IMR-90 (cell line): ENCODE measurements at regions not wholly inside any gene's neighbourhood (a gene's known extent, or its start where the extent isn't known, plus 50 kb on each side); places are given as distances from the start of the nearest gene placed in this dataset.

Experiments
- ATAC-seq: fragments of 200-7000 bp; cut with Tn5 transposase; 2 replicates; pipeline ENCODE4 v1.9.1; 2020; ENCODE audit warnings: low read depth, mild to moderate bottlenecking, moderate library complexity
- BruUV-seq: library from RNA; stranded (reverse); fragments of 400-500 nt; replicated peaks from 2 replicates; lab custom pipeline; 2021; lab: Mats Ljungman, UMichigan
- CTCF ChIA-PET: fragments of 300-600 bp; formaldehyde crosslinking; extraction: SDS; loops from one replicate; lab custom pipeline; 2021; ENCODE audit warnings: antibody characterized with exemption; lab: Yijun Ruan, JAX
- POLR2A ChIA-PET: fragments of 300-600 bp; sonication (Branson Sonifier 250); formaldehyde crosslinking; loops from one replicate; lab custom pipeline; 2022; ENCODE audit warnings: antibody characterized with exemption; ENCODE audit not compliant: unreplicated experiment; lab: Charles Lee
- DNase-seq: peaks from one replicate; pipeline ENCODE4 v3.0.0; 2013
- H2AFZ ChIP-seq: replicated peaks from 2 replicates; pipeline ENCODE3; 2013; ENCODE audit warnings: low read length, mild to moderate bottlenecking; ENCODE audit not compliant: poor library complexity
- H2AK5ac ChIP-seq: 2 replicates; pipeline ENCODE4 v1.6.1; 2013; ENCODE audit warnings: low read depth, low read length, inconsistent platforms
- H2AK9ac ChIP-seq: replicated peaks from 2 replicates; pipeline ENCODE3; 2013; ENCODE audit warnings: mild to moderate bottlenecking, low read depth, low read length, moderate library complexity; ENCODE audit not compliant: poor library complexity
- H2BK120ac ChIP-seq: 2 replicates; pipeline ENCODE4 v1.6.1; 2013; ENCODE audit warnings: low read depth, low read length, inconsistent platforms
- H2BK15ac ChIP-seq: 3 replicates; pipeline ENCODE4 v1.6.1; 2013; ENCODE audit warnings: low read depth, low read length, inconsistent platforms
- H2BK20ac ChIP-seq: 2 replicates; pipeline ENCODE4 v1.6.1; 2013; ENCODE audit warnings: low read depth, mild to moderate bottlenecking, inconsistent platforms, low read length, moderate library complexity
- H2BK5ac ChIP-seq: 2 replicates; pipeline ENCODE4 v1.6.1; 2013; ENCODE audit warnings: mild to moderate bottlenecking, low read depth, low read length, inconsistent platforms; ENCODE audit not compliant: poor library complexity, severe bottlenecking
- H3K14ac ChIP-seq: replicated peaks from 2 replicates; pipeline ENCODE4 v1.6.1; 2013; ENCODE audit warnings: low read depth, low read length, inconsistent platforms
- H3K18ac ChIP-seq: 2 replicates; pipeline ENCODE4 v1.6.1; 2013; ENCODE audit warnings: low read depth, low read length, control low read depth
- H3K23ac ChIP-seq: 2 replicates; pipeline ENCODE4 v1.6.1; 2013; ENCODE audit warnings: low read depth, low read length, inconsistent platforms
- H3K27ac ChIP-seq: 2 replicates; pipeline ENCODE4 v1.5.1; 2013; ENCODE audit warnings: mild to moderate bottlenecking, control low read depth, low read length; ENCODE audit not compliant: insufficient read depth
- H3K27me3 ChIP-seq: 2 replicates; pipeline ENCODE4 v1.6.1; 2013; ENCODE audit warnings: low read length; ENCODE audit not compliant: control insufficient read depth, insufficient read depth
- H3K36me3 ChIP-seq: 2 replicates; pipeline ENCODE4 v1.6.1; 2013; ENCODE audit warnings: low read length, mixed read lengths; ENCODE audit not compliant: control insufficient read depth, insufficient read depth
- H3K4ac ChIP-seq: 2 replicates; pipeline ENCODE4 v1.6.1; 2013; ENCODE audit warnings: low read depth, low read length, inconsistent platforms
- H3K4me1 ChIP-seq: 2 replicates; pipeline ENCODE4 v1.6.1; 2013; ENCODE audit warnings: low read length, mixed read lengths; ENCODE audit not compliant: control insufficient read depth, insufficient read depth
- H3K4me2 ChIP-seq: 2 replicates; pipeline ENCODE4 v1.6.1; 2013; ENCODE audit warnings: low read depth, mild to moderate bottlenecking, control low read depth, low read length, moderate library complexity
- H3K4me3 ChIP-seq: 2 replicates; pipeline ENCODE4 v1.5.1; 2013; ENCODE audit warnings: low read depth, mild to moderate bottlenecking, control low read depth, low read length, moderate library complexity; ENCODE audit not compliant: insufficient read depth
- H3K56ac ChIP-seq: 2 replicates; pipeline ENCODE4 v1.6.1; 2013; ENCODE audit warnings: low read length, inconsistent platforms; ENCODE audit not compliant: insufficient read depth; ENCODE audit errors: extremely low read depth
- H3K79me1 ChIP-seq, 2 experiments: 2 replicates each; pipeline ENCODE4 v1.6.1; 2013; ENCODE audit warnings: low read length in 2 of 2, inconsistent platforms in 1 of 2, low read depth in 1 of 2
- H3K9ac ChIP-seq: 2 replicates; pipeline ENCODE4 v1.6.1; 2013; ENCODE audit warnings: low read depth, low read length, control low read depth
- H3K9me1 ChIP-seq: 2 replicates; pipeline ENCODE4 v1.6.1; 2013; ENCODE audit warnings: low read length, inconsistent platforms; ENCODE audit not compliant: insufficient read depth
- H3K9me3 ChIP-seq: 2 replicates; pipeline ENCODE4 v1.6.1; 2013; ENCODE audit warnings: low read length; ENCODE audit not compliant: control insufficient read depth, insufficient read depth
- H4K20me1 ChIP-seq: 2 replicates; pipeline ENCODE4 v1.6.1; 2013; ENCODE audit warnings: low read length, inconsistent platforms; ENCODE audit not compliant: insufficient read depth
- H4K5ac ChIP-seq: 2 replicates; pipeline ENCODE4 v1.6.1; 2013; ENCODE audit warnings: mild to moderate bottlenecking, low read depth, low read length, control low read depth
- H4K8ac ChIP-seq, 2 experiments: 2 replicates each; pipeline ENCODE4 v1.6.1; 2013; ENCODE audit warnings: low read depth in 2 of 2, low read length in 2 of 2, control low read depth in 1 of 2, inconsistent platforms in 1 of 2
- H4K91ac ChIP-seq: 2 replicates; pipeline ENCODE4 v1.6.1; 2013; ENCODE audit warnings: low read depth, low read length, inconsistent platforms; ENCODE audit not compliant: insufficient read depth
- FOS ChIP-seq: fragments of 150-350 bp; IDR thresholded peaks from 2 replicates; pipeline ENCODE4 v1.6.1; 2016; ENCODE audit warnings: low read depth, low read length
- MAFK ChIP-seq: IDR thresholded peaks from 2 replicates; pipeline ENCODE4 v1.6.1; 2012; ENCODE audit warnings: low read depth, low read length, improper control_type of control experiment
- MXI1 ChIP-seq: IDR thresholded peaks from 2 replicates; pipeline ENCODE4 v1.6.1; 2012; ENCODE audit warnings: low read depth, mild to moderate bottlenecking, low read length, moderate library complexity, borderline replicate concordance
- SMC3 ChIP-seq: fragments of 150-350 bp; IDR thresholded peaks from 2 replicates; pipeline ENCODE4 v1.6.1; 2016; ENCODE audit warnings: low read depth, mild to moderate bottlenecking, antibody characterized with exemption, low read length, moderate library complexity
- dilution Hi-C: fragments of 300-500 bp; cut with HindIII; formaldehyde crosslinking; loops from one replicate; pipeline ENCODE4 v1.14.3; 2018; ENCODE audit warnings: low sequenced_read_pairs; ENCODE audit not compliant: unreplicated experiment
- in situ Hi-C: fragments of 300-500 bp; cut with MboI; formaldehyde crosslinking; loops from 3 replicates; pipeline ENCODE4 v1.14.3; 2019; ENCODE audit warnings: low sequenced_read_pairs, inconsistent platforms, mixed read lengths
- intact Hi-C: fragments of 100-400 bp; cut with micrococcal nuclease; formaldehyde crosslinking; loops from 2 replicates; pipeline ENCODE4 v1.10.0; 2022
- TF ChIP-seq, protein P1 (sequence below): fragments of 150-350 bp; IDR thresholded peaks from 2 replicates; pipeline ENCODE4 v1.6.1; 2017; ENCODE audit warnings: mild to moderate bottlenecking, antibody characterized with exemption, low read length, low read depth
- TF ChIP-seq, protein P2 (sequence below): fragments of 150-350 bp; IDR thresholded peaks from 2 replicates; pipeline ENCODE4 v1.6.1; 2016; ENCODE audit warnings: low read depth, mild to moderate bottlenecking, low read length, moderate library complexity, borderline replicate concordance

DNA sequence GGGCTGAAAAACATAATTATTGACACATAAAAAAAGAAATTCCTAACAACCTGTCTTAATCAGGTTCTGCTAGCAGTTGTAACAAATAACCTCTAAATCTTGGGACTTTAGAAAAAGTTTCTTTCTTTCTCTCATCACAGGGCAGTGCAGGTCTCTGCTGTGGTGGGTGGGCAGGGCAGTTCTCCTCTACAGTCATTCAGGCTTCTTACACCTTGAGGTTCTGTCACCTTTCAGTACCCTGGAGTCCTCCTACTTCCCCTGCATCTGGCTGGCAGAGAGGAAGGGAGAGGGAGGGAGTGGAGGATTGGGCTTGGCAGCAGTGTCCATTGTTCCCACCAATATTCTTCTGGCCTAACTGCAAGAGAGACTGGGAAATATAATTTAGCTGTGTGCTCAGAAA lies 112.2 kb upstream of the ANKRD55 start:
- Histone ChIP-seq H3K23ac (peak overlapping the region; percentile 54; the same call in 1 of the 2 replicates), H3K9me3 (no peaks in the 10 kb centered on the region), H3K27ac (peak overlapping the region; percentile 18; the same call in 1 of the 2 replicates), H3K14ac (peak overlapping the region; percentile 79), H3K4me1 (peaks cover 19% of the 10 kb centered on the region), H2AK9ac (no peak overlapping the region), H2BK5ac (no peak overlapping the region), H2AFZ (peak overlapping the region; percentile 56), H4K91ac (peak overlapping the region; percentile 82), H3K36me3 (no peaks in the 10 kb centered on the region), H4K8ac (peak overlapping the region; percentile 46 to 64; a peak in 2 of 4 replicates), H2AK5ac (peak overlapping the region; percentile 94), H3K27me3 (no peaks in the 10 kb centered on the region), H3K9me1 (peaks cover 12% of the 10 kb centered on the region), H3K79me1 (no peaks in the 10 kb centered on the region), H2BK20ac (peak overlapping the region; percentile 93), H2BK15ac (peak overlapping the region; percentile 94; the same call in 2 of the 3 replicates), H3K56ac (no peak overlapping the region; the same call in 1 of the 2 replicates), H3K4ac (peak overlapping the region; percentile 81), H3K4me3 (no peak overlapping the region), H4K5ac (peak overlapping the region; percentile 85), H2BK120ac (peak overlapping the region; percentile 88), H3K18ac (peak overlapping the region; percentile 94), H3K4me2 (no peak overlapping the region), H4K20me1 (no peaks in the 10 kb centered on the region), H3K9ac (no peak overlapping the region)
- CTCF ChIA-PET = no interaction called here
- ATAC-seq = no peak
- DNase-seq = no peak
- intact Hi-C loops (loop anchor here (5.0 to 10.0 kb wide), 2 partner anchors 63 to 489 kb away; no protein-coding TSS in a partner anchor), dilution Hi-C loops (no loop called here), in situ Hi-C loops (no loop called here)
- BruUV-seq = no TSS peak
- TF ChIP-seq, protein P1, sequence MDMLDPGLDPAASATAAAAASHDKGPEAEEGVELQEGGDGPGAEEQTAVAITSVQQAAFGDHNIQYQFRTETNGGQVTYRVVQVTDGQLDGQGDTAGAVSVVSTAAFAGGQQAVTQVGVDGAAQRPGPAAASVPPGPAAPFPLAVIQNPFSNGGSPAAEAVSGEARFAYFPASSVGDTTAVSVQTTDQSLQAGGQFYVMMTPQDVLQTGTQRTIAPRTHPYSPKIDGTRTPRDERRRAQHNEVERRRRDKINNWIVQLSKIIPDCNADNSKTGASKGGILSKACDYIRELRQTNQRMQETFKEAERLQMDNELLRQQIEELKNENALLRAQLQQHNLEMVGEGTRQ = no peak
- no peak for TF ChIP-seq MAFK
- TF ChIP-seq SMC3 = no peak
- no peak for TF ChIP-seq MXI1
- no peak for TF ChIP-seq FOS
- TF ChIP-seq, protein P2, sequence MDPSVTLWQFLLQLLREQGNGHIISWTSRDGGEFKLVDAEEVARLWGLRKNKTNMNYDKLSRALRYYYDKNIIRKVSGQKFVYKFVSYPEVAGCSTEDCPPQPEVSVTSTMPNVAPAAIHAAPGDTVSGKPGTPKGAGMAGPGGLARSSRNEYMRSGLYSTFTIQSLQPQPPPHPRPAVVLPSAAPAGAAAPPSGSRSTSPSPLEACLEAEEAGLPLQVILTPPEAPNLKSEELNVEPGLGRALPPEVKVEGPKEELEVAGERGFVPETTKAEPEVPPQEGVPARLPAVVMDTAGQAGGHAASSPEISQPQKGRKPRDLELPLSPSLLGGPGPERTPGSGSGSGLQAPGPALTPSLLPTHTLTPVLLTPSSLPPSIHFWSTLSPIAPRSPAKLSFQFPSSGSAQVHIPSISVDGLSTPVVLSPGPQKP = no peak
- POLR2A ChIA-PET = no interaction called here
